ENCODE measurements at regions not wholly inside any gene's neighbourhood (a gene's known extent, or its start where the extent isn't known, plus 50 kb on each side); places are given as distances from the start of the nearest gene placed in this dataset.

DNA sequence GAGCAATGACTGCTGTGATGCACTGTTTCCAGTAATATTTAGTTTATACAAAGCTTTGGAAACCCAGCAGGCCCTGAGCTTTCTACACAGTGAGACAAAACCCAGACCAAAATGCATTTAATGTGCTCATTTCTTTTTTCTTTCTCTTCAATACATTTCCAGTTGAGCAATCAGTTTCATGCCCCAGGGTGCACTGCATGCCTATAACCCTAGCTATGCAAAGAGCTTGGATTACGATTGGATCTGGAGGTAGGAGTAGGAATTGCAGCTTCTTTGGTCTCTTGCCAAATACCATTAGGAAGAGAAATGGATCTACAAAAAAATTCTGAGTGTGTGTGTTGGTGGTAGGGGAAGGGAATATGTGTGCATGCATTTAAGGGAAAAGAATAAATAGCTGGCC is 1001.4 kb downstream of the SQOR start:
- TF ChIP-seq, protein P1, sequence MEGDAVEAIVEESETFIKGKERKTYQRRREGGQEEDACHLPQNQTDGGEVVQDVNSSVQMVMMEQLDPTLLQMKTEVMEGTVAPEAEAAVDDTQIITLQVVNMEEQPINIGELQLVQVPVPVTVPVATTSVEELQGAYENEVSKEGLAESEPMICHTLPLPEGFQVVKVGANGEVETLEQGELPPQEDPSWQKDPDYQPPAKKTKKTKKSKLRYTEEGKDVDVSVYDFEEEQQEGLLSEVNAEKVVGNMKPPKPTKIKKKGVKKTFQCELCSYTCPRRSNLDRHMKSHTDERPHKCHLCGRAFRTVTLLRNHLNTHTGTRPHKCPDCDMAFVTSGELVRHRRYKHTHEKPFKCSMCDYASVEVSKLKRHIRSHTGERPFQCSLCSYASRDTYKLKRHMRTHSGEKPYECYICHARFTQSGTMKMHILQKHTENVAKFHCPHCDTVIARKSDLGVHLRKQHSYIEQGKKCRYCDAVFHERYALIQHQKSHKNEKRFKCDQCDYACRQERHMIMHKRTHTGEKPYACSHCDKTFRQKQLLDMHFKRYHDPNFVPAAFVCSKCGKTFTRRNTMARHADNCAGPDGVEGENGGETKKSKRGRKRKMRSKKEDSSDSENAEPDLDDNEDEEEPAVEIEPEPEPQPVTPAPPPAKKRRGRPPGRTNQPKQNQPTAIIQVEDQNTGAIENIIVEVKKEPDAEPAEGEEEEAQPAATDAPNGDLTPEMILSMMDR (IDR thresholded peaks at IDR 0.05) = no peak
- no peak for TF ChIP-seq POLR2A (IDR thresholded peaks at IDR 0.05)

Data from body of pancreas (tissue), 4 donors.